Right lobe of liver (tissue), 6 donors: ENCODE measurements at regions not wholly inside any gene's neighbourhood (a gene's known extent, or its start where the extent isn't known, plus 50 kb on each side); places are given as distances from the start of the nearest gene placed in this dataset.

Experiments used
- ATAC-seq, 4 donors: fragments of 200-7000 bp; cut with Tn5 transposase; one replicate each; pipeline ENCODE4 v1.9.1; 2020; ENCODE audit warnings: mild to moderate bottlenecking in 4 of 4, moderate library complexity in 4 of 4
- DNase-seq, 3 donors: peaks; one replicate each; pipeline ENCODE4 v3.0.0-alpha.2; 2020
- H3K27ac ChIP-seq, 3 donors: fragments of 200-600 bp; one replicate each; pipeline ENCODE4 v1.8.0; 2022
- H3K27me3 ChIP-seq, 2 donors: fragments of 200-600 bp; one replicate each; pipeline ENCODE4 v1.8.0; 2022
- H3K36me3 ChIP-seq, 4 donors: fragments of 200-600 bp; sonication (generic) in 1 of 4; one replicate each; pipeline versions ENCODE4 v1.5.1 to v1.8.0; 2017 to 2022; ENCODE audit warnings: control low read depth in 1 of 4
- H3K4me1 ChIP-seq, 4 donors: fragments of 200-600 bp; sonication (generic) in 1 of 4; one replicate each; pipeline versions ENCODE4 v1.5.1 to v1.8.0; 2017 to 2022; ENCODE audit warnings: control low read depth in 1 of 4
- H3K4me3 ChIP-seq, 3 donors: fragments of 200-600 bp; one replicate each; pipeline ENCODE4 v1.8.0; 2022
- H3K9me3 ChIP-seq, 4 donors: fragments of 200-600 bp; sonication (generic) in 1 of 4; one replicate each; pipeline versions ENCODE4 v1.5.1 to v1.8.0; 2017 to 2022; ENCODE audit warnings: control low read depth in 1 of 4
- POLR2A ChIP-seq: fragments of 450-650 bp; IDR thresholded peaks from one replicate; pipeline ENCODE4 v1.6.1; 2017; ENCODE audit warnings: antibody characterized with exemption, mild to moderate bottlenecking
- WGBS: methylation state at CpG from one replicate; pipeline ENCODE4 v1.1.6; 2018; ENCODE audit warnings: low coverage, low lambda C conversion rate; ENCODE audit not compliant: insufficient coverage; ENCODE audit errors: missing lambda C conversion rate; 5-methylcytosine and 5-hydroxymethylcytosine counted together
- intact Hi-C, 2 donors: fragments of 100-400 bp; cut with DNase I; formaldehyde crosslinking; loops; one replicate each; pipeline versions ENCODE4 v1.11.2 to v1.14.1; 2022
- TF ChIP-seq, protein P1 (sequence below), 4 donors: fragments of 200-600 bp in 3 of 4; fragments of 450-650 bp in 1 of 4; IDR thresholded peaks; one replicate each; pipeline versions ENCODE4 v1.5.1 to v1.8.0; 2016 to 2022; ENCODE audit warnings: antibody characterized with exemption in 4 of 4, mild to moderate bottlenecking in 2 of 4
- donor health status: DM: no; HTN: yes; CAD: no.
- donor health status: DM: no; HTN: no; CAD: no.
- donor health status: DM: no; HTN: no; CAD: no.
- donor health status: DM: no; HTN: yes; CAD: no.
- donor health status: DM: no; HTN: yes; CAD: no.

DNA sequence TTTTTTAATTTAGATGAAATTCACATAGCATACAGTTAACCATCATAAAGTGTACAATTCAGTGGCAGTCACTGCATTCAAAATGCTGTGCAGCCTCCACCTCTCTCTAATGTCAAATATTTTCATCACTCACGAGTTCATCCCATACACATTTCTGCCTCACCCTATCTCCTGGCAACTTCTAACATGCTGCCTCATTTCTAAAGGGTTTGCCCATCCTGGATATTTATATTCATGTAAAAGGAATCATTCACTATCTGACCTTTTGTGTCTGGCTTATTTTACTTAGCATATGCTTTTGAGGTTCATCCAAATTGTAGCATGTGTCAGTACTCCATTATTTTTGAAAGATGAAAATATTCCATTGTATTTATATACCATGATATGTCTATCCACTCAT, 286.9 kb upstream of the VSTM2A start:
- H3K36me3 ChIP-seq: no peaks in the 10 kb centered on the region
- no peak overlapping the region for H3K4me3 ChIP-seq
- 58% methylated on average over 1 of the region's 1 CpG for WGBS
- H3K4me1 ChIP-seq: no peaks in the 10 kb centered on the region
- intact Hi-C loops: no loop called here
- no peaks in the 10 kb centered on the region for H3K9me3 ChIP-seq
- no peaks in the 10 kb centered on the region for H3K27me3 ChIP-seq
- ATAC-seq (no peak), DNase-seq (no peak)
- H3K27ac ChIP-seq: no peak overlapping the region
- TF ChIP-seq, protein P1, sequence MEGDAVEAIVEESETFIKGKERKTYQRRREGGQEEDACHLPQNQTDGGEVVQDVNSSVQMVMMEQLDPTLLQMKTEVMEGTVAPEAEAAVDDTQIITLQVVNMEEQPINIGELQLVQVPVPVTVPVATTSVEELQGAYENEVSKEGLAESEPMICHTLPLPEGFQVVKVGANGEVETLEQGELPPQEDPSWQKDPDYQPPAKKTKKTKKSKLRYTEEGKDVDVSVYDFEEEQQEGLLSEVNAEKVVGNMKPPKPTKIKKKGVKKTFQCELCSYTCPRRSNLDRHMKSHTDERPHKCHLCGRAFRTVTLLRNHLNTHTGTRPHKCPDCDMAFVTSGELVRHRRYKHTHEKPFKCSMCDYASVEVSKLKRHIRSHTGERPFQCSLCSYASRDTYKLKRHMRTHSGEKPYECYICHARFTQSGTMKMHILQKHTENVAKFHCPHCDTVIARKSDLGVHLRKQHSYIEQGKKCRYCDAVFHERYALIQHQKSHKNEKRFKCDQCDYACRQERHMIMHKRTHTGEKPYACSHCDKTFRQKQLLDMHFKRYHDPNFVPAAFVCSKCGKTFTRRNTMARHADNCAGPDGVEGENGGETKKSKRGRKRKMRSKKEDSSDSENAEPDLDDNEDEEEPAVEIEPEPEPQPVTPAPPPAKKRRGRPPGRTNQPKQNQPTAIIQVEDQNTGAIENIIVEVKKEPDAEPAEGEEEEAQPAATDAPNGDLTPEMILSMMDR (IDR thresholded peaks at IDR 0.05): no peak
- TF ChIP-seq POLR2A: no peak

DNA sequence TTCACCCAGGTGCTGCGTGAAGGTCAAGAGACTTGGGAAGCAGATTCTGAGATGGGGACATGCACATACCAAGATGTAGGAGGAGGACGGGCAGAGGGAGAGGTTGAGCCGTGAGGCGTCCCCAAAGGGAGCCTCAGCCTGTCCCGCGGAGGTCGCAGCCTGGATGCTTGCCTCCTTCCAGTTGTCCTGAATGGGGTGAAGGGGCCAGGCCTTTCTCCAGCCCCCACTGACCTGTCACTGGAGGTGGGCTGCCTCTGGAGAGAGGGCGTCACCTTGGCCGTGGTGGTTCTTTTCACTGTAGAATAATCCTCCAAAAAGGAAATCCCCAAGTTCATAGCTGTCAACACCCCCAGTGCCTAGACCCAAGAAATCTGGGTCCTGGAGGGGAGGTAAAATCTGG, 283.0 kb upstream of the VSTM2A start:
- TF ChIP-seq POLR2A: no peak
- TF ChIP-seq, protein P1 (IDR thresholded peaks at IDR 0.05): no peak
- no peak overlapping the region for H3K4me3 ChIP-seq
- H3K36me3 ChIP-seq: no peaks in the 10 kb centered on the region
- WGBS: 91% methylated on average over 1 of the region's 9 CpGs
- H3K27ac ChIP-seq: no peak overlapping the region
- H3K9me3 ChIP-seq: no peaks in the 10 kb centered on the region
- intact Hi-C loops: no loop called here
- ATAC-seq: no peak
- H3K27me3 ChIP-seq: no peaks in the 10 kb centered on the region
- no peaks in the 10 kb centered on the region for H3K4me1 ChIP-seq
- DNase-seq: no peak

DNA sequence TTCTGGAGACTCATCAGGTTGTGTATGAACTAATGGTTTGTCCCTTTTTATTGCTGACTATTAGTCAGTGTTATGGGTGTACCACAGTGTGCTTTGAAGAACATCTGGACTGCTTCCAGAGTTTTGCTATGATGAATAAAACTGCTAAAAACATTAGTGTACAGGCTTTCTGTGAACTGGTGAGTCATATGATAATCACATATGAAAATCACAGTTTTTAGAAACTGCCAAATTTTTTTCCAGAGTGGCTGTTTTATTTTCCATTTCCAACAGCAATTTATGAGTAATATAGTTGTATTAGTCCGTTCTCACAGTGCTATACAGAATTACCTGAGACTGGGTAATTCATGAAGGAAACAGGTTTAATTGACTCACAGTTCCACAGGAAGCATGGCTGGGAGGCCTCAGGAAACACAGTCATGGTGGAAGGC, 281.2 kb upstream of the VSTM2A start:
- H3K9me3 ChIP-seq: no peaks in the 10 kb centered on the region
- WGBS: 53% methylated on average over 1 of the region's 1 CpG
- no peak overlapping the region for H3K27ac ChIP-seq
- H3K4me3 ChIP-seq: no peak overlapping the region
- no peak for ATAC-seq
- TF ChIP-seq, protein P1 (IDR thresholded peaks at IDR 0.05): no peak
- no peak for TF ChIP-seq POLR2A
- no peaks in the 10 kb centered on the region for H3K27me3 ChIP-seq
- intact Hi-C loops: no loop called here
- H3K4me1 ChIP-seq: no peaks in the 10 kb centered on the region
- no peaks in the 10 kb centered on the region for H3K36me3 ChIP-seq
- DNase-seq: no peak

DNA sequence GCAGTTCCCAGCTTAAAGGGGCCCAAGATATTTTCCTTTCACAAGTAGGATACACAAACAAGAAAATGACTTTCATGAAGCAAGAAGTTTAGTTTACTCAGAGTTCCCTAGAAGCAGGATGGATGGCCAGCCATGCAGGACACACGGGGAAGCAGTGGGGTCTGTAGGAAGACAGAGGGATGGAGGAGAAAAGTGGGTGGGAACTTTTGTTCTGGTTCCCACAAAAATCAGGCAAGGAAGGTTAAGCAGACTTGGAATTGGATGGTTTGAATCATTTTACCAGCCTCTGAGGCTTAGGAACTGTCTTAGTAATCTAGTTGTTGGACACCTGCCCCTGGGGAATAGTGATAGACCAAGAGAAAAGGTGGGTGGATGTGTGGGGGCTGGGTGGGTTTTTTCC, 263.3 kb upstream of the VSTM2A start:
- intact Hi-C loops: no loop called here
- no peaks in the 10 kb centered on the region for H3K27me3 ChIP-seq
- 5% methylated on average over 1 of the region's 1 CpG for WGBS
- DNase-seq (no peak), ATAC-seq (no peak)
- H3K36me3 ChIP-seq: no peaks in the 10 kb centered on the region
- H3K9me3 ChIP-seq: no peaks in the 10 kb centered on the region
- H3K4me1 ChIP-seq: no peaks in the 10 kb centered on the region
- no peak for TF ChIP-seq POLR2A
- TF ChIP-seq, protein P1 (IDR thresholded peaks at IDR 0.05): no peak
- H3K27ac ChIP-seq: no peak overlapping the region
- no peak overlapping the region for H3K4me3 ChIP-seq
